GM21390 (cell line): ENCODE measurements at regions not wholly inside any gene's neighbourhood (a gene's known extent, or its start where the extent isn't known, plus 50 kb on each side); places are given as distances from the start of the nearest gene placed in this dataset.
"Not testable (repeated sequence)": the region's sequence is repeated elsewhere in the genome, so short reads cannot be mapped to it uniquely, and the experiment has no call there.

ENCODE experiments used
- ATAC-seq: cut with Tn5 transposase; IDR thresholded peaks from one replicate; pipeline ENCODE4 v1.9.1; 2021; ENCODE audit not compliant: unreplicated experiment

GRCh38 chr9:108803428-108804065 is 52.2 kb downstream of the ACTL7B start:
- no peak for ATAC-seq

- ATAC-seq: no peak
Observed at GRCh38 chr9:108802967-108803366, 52.8 kb downstream of the ACTL7B start.

- ATAC-seq: no peak
Observed at GRCh38 chr9:108801949-108802348, 53.8 kb downstream of the ACTL7B start.

- ATAC-seq: no peak
Observed at GRCh38 chr9:108800632-108801099, 55.1 kb downstream of the ACTL7B start.

GRCh38 chr9:108793573-108793972 is 62.2 kb downstream of the ACTL7B start:
- ATAC-seq: no peak

GRCh38 chr9:108789742-108790141 is 66.0 kb downstream of the ACTL7B start:
- no peak for ATAC-seq

GRCh38 chr9:108787690-108788048 is 68.1 kb downstream of the ACTL7B start:
- no peak for ATAC-seq

GRCh38 chr9:108786901-108787689 is 68.7 kb downstream of the ACTL7B start:
- no peak for ATAC-seq

GRCh38 chr9:108786322-108786721 is 69.5 kb downstream of the ACTL7B start:
- ATAC-seq: no peak

GRCh38 chr9:108784998-108785397 is 70.8 kb downstream of the ACTL7B start:
- ATAC-seq: no peak

GRCh38 chr9:108783731-108784495 is 71.9 kb downstream of the ACTL7B start:
- no peak for ATAC-seq

GRCh38 chr9:108783326-108783725 is 72.5 kb downstream of the ACTL7B start:
- no peak for ATAC-seq

- no peak for ATAC-seq
Observed at GRCh38 chr9:108780942-108781734, 74.6 kb downstream of the ACTL7B start.

GRCh38 chr9:108779551-108780325 is 76.0 kb downstream of the ACTL7B start:
- no peak for ATAC-seq

- ATAC-seq: no peak
Observed at GRCh38 chr9:108776920-108777639, 78.7 kb downstream of the ACTL7B start.

- no peak for ATAC-seq
Observed at GRCh38 chr9:108775901-108776306, 79.9 kb downstream of the ACTL7B start.

GRCh38 chr9:108774088-108774487 is 81.7 kb downstream of the ACTL7B start:
- ATAC-seq: not testable (repeated sequence)

GRCh38 chr9:108772301-108772894 is 83.4 kb downstream of the ACTL7B start:
- ATAC-seq: no peak

- ATAC-seq: no peak
Observed at GRCh38 chr9:108768744-108769143, 87.0 kb downstream of the ACTL7B start.
